GM23338 (cell line): ENCODE measurements at regions not wholly inside any gene's neighbourhood (a gene's known extent, or its start where the extent isn't known, plus 50 kb on each side); places are given as distances from the start of the nearest gene placed in this dataset.

ENCODE experiments used
- CREB1 ChIP-seq: fragments of 250-450 bp; sonication (Bioruptor Pico); IDR thresholded peaks from 2 replicates; pipeline ENCODE4 v1.5.0; 2020; ENCODE audit warnings: low read depth, mild to moderate bottlenecking, moderate library complexity
- EZH2phosphoT487 ChIP-seq: fragments of 200-600 bp; sonication (generic); IDR thresholded peaks from one replicate; pipeline ENCODE4 v1.8.1; 2018; ENCODE audit warnings: antibody characterized with exemption; ENCODE audit not compliant: unreplicated experiment
- JUNB ChIP-seq: IDR thresholded peaks from one replicate; pipeline ENCODE4 v1.6.1; 2016; ENCODE audit warnings: antibody characterized with exemption; ENCODE audit not compliant: unreplicated experiment
- POLR2AphosphoS5 ChIP-seq: IDR thresholded peaks from 2 replicates; pipeline ENCODE4 v1.6.1; 2016; ENCODE audit warnings: antibody characterized with exemption, low read depth
- TF ChIP-seq, protein P1 (sequence below), 2 experiments: fragments of 200-600 bp in 1 of 2; sonication (generic) in 1 of 2; conservative IDR thresholded peaks; 2 replicates each; pipeline versions ENCODE4 v1.5.1 to v1.6.1; 2016 to 2017; ENCODE audit warnings: antibody characterized with exemption in 2 of 2, low read depth in 2 of 2, mild to moderate bottlenecking in 2 of 2, moderate library complexity in 1 of 2
- TF ChIP-seq, protein P2 (sequence below): IDR thresholded peaks from one replicate; pipeline ENCODE4 v1.6.1; 2018; ENCODE audit warnings: antibody characterized with exemption; ENCODE audit not compliant: unreplicated experiment

DNA sequence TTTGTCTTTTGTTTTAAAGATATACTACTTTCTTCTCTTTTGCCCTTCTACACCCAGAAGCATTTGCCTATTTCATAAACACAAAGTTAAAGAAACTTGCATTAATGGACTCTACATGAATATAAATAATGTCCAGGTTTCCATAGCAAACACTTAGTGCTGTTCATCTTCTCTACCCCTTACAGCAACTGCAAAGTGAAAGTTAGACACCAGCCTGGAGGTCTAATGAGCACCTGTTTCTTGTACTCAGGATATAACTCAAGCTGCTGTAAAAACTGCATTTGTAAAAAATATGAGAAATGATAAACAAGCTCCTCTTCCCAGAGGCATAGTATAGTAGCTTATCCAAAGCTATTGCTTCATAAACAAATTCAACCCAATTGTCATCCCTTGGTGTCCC is 76.0 kb upstream of the RELN start:
- TF ChIP-seq, protein P1, sequence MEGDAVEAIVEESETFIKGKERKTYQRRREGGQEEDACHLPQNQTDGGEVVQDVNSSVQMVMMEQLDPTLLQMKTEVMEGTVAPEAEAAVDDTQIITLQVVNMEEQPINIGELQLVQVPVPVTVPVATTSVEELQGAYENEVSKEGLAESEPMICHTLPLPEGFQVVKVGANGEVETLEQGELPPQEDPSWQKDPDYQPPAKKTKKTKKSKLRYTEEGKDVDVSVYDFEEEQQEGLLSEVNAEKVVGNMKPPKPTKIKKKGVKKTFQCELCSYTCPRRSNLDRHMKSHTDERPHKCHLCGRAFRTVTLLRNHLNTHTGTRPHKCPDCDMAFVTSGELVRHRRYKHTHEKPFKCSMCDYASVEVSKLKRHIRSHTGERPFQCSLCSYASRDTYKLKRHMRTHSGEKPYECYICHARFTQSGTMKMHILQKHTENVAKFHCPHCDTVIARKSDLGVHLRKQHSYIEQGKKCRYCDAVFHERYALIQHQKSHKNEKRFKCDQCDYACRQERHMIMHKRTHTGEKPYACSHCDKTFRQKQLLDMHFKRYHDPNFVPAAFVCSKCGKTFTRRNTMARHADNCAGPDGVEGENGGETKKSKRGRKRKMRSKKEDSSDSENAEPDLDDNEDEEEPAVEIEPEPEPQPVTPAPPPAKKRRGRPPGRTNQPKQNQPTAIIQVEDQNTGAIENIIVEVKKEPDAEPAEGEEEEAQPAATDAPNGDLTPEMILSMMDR (conservative IDR thresholded peaks at IDR 0.05; ENCODE audit: low read depth in 2 of 2), result no peak
- TF ChIP-seq, protein P2, sequence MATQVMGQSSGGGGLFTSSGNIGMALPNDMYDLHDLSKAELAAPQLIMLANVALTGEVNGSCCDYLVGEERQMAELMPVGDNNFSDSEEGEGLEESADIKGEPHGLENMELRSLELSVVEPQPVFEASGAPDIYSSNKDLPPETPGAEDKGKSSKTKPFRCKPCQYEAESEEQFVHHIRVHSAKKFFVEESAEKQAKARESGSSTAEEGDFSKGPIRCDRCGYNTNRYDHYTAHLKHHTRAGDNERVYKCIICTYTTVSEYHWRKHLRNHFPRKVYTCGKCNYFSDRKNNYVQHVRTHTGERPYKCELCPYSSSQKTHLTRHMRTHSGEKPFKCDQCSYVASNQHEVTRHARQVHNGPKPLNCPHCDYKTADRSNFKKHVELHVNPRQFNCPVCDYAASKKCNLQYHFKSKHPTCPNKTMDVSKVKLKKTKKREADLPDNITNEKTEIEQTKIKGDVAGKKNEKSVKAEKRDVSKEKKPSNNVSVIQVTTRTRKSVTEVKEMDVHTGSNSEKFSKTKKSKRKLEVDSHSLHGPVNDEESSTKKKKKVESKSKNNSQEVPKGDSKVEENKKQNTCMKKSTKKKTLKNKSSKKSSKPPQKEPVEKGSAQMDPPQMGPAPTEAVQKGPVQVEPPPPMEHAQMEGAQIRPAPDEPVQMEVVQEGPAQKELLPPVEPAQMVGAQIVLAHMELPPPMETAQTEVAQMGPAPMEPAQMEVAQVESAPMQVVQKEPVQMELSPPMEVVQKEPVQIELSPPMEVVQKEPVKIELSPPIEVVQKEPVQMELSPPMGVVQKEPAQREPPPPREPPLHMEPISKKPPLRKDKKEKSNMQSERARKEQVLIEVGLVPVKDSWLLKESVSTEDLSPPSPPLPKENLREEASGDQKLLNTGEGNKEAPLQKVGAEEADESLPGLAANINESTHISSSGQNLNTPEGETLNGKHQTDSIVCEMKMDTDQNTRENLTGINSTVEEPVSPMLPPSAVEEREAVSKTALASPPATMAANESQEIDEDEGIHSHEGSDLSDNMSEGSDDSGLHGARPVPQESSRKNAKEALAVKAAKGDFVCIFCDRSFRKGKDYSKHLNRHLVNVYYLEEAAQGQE, result no peak
- TF ChIP-seq JUNB (no peak), CREB1 (CRISPR knock-in tag) (no peak), EZH2phosphoT487 (no peak), POLR2AphosphoS5 (no peak)
